H9 (cell line): ENCODE measurements at regions not wholly inside any gene's neighbourhood (a gene's known extent, or its start where the extent isn't known, plus 50 kb on each side); places are given as distances from the start of the nearest gene placed in this dataset.

Source experiments
- DNase-seq: peaks from one replicate; pipeline ENCODE4 v3.0.0-alpha.2; 2017
- H2AFZ ChIP-seq: one replicate; pipeline ENCODE4 v1.6.1; 2013; ENCODE audit warnings: mild to moderate bottlenecking, low read length, control low read depth, moderate library complexity
- H2AK5ac ChIP-seq: 2 replicates; pipeline ENCODE4 v1.6.1; 2013; ENCODE audit warnings: low read length, control low read depth, mixed read lengths; ENCODE audit not compliant: insufficient read length
- H2BK120ac ChIP-seq: one replicate; pipeline ENCODE4 v1.6.1; 2013; ENCODE audit warnings: low read depth, mild to moderate bottlenecking, low read length, control low read depth, inconsistent platforms; ENCODE audit not compliant: poor library complexity, severe bottlenecking
- H2BK12ac ChIP-seq: 2 replicates; pipeline ENCODE4 v1.6.1; 2013; ENCODE audit warnings: low read length, control low read depth, mixed read lengths, low read depth; ENCODE audit not compliant: insufficient read length
- H2BK15ac ChIP-seq: 2 replicates; pipeline ENCODE4 v1.6.1; 2013; ENCODE audit warnings: low read depth, low read length, control low read depth
- H2BK20ac ChIP-seq: one replicate; pipeline ENCODE4 v1.6.1; 2013; ENCODE audit warnings: low read depth, mild to moderate bottlenecking, low read length, control low read depth, inconsistent platforms; ENCODE audit not compliant: poor library complexity, severe bottlenecking
- H2BK5ac ChIP-seq: 2 replicates; pipeline ENCODE4 v1.6.1; 2013; ENCODE audit warnings: low read length, control low read depth, mixed read lengths; ENCODE audit not compliant: insufficient read length
- H3K14ac ChIP-seq: 2 replicates; pipeline ENCODE4 v1.6.1; 2013; ENCODE audit warnings: low read length, control low read depth; ENCODE audit not compliant: insufficient read depth
- H3K18ac ChIP-seq: 2 replicates; pipeline ENCODE4 v1.6.1; 2013; ENCODE audit warnings: low read depth, mild to moderate bottlenecking, mixed read lengths, low read length, control low read depth; ENCODE audit not compliant: insufficient read length
- H3K23ac ChIP-seq: 2 replicates; pipeline ENCODE4 v1.6.1; 2013; ENCODE audit warnings: low read length, control low read depth, mixed read lengths, low read depth; ENCODE audit not compliant: insufficient read length
- H3K23me2 ChIP-seq: 2 replicates; pipeline ENCODE4 v1.6.1; 2013; ENCODE audit warnings: low read depth, mild to moderate bottlenecking, mixed read lengths, low read length, control low read depth; ENCODE audit not compliant: insufficient read length, poor library complexity, severe bottlenecking
- H3K27ac ChIP-seq: 2 replicates; pipeline ENCODE4 v1.5.1; 2013; ENCODE audit warnings: low read length, control low read depth, mixed read lengths, low read depth; ENCODE audit not compliant: insufficient read length
- H3K27me3 ChIP-seq: 2 replicates; pipeline ENCODE4 v1.6.1; 2013; ENCODE audit warnings: low read length, control low read depth, inconsistent platforms; ENCODE audit not compliant: insufficient read depth
- H3K4ac ChIP-seq: 2 replicates; pipeline ENCODE4 v1.6.1; 2013; ENCODE audit warnings: low read depth, mild to moderate bottlenecking, control low read depth, inconsistent platforms, low read length, moderate library complexity
- H3K4me1 ChIP-seq: 2 replicates; pipeline ENCODE4 v1.6.1; 2013; ENCODE audit warnings: low read length, control low read depth, inconsistent platforms; ENCODE audit not compliant: insufficient read depth
- H3K4me2 ChIP-seq: 2 replicates; pipeline ENCODE4 v1.6.1; 2013; ENCODE audit warnings: low read length, control low read depth, mixed read lengths; ENCODE audit not compliant: insufficient read length, insufficient read depth
- H3K56ac ChIP-seq: 2 replicates; pipeline ENCODE4 v1.6.1; 2013; ENCODE audit warnings: low read depth, mild to moderate bottlenecking, mixed read lengths, low read length, control low read depth; ENCODE audit not compliant: insufficient read length
- H3K79me1 ChIP-seq: 2 replicates; pipeline ENCODE4 v1.6.1; 2013; ENCODE audit warnings: low read depth, mild to moderate bottlenecking, moderate library complexity, low read length, control low read depth, inconsistent platforms; ENCODE audit not compliant: insufficient read depth, poor library complexity, severe bottlenecking
- H3K79me2 ChIP-seq: 2 replicates; pipeline ENCODE4 v1.6.1; 2013; ENCODE audit warnings: low read length, control low read depth, inconsistent platforms; ENCODE audit not compliant: insufficient read depth
- H3K9ac ChIP-seq: 2 replicates; pipeline ENCODE4 v1.6.1; 2013; ENCODE audit warnings: low read length, control low read depth, mixed read lengths; ENCODE audit not compliant: insufficient read length; ENCODE audit errors: extremely low read depth
- H3K9me3 ChIP-seq: one replicate; pipeline ENCODE4 v1.6.1; 2013; ENCODE audit warnings: low read depth, low read length, inconsistent platforms; ENCODE audit not compliant: control insufficient read depth
- H3T11ph ChIP-seq: one replicate; pipeline ENCODE4 v1.6.1; 2013; ENCODE audit warnings: mild to moderate bottlenecking, low read length, control low read depth, inconsistent platforms
- H4K20me1 ChIP-seq: one replicate; pipeline ENCODE4 v1.6.1; 2013; ENCODE audit not compliant: control insufficient read depth, insufficient read length, insufficient read depth
- H4K5ac ChIP-seq: 2 replicates; pipeline ENCODE4 v1.6.1; 2013; ENCODE audit warnings: low read depth, mild to moderate bottlenecking, mixed read lengths, low read length, control low read depth; ENCODE audit not compliant: insufficient read length
- H4K8ac ChIP-seq: replicated peaks from 2 replicates; pipeline ENCODE4 v1.6.1; 2013; ENCODE audit warnings: low read length, control low read depth, mixed read lengths, low read depth; ENCODE audit not compliant: insufficient read length
- H4K91ac ChIP-seq: 2 replicates; pipeline ENCODE4 v1.6.1; 2013; ENCODE audit warnings: low read depth, mild to moderate bottlenecking, moderate library complexity, mixed read lengths, low read length, control low read depth; ENCODE audit not compliant: insufficient read length
- H3K27ac Mint-ChIP-seq, 3 experiments: 2 replicates in 2 of 3; 3 replicates in 1 of 3; pipeline ENCODE4 v1.8.0; 2020 to 2021; ENCODE audit warnings: mixed read lengths in 3 of 3, mild to moderate bottlenecking in 1 of 3, moderate library complexity in 1 of 3
- H3K27me3 Mint-ChIP-seq: 2 replicates; pipeline ENCODE4 v1.8.0; 2021; ENCODE audit warnings: low read depth, mild to moderate bottlenecking, moderate library complexity, mixed read lengths
- H3K36me3 Mint-ChIP-seq, 3 experiments: 2 replicates in 2 of 3; 3 replicates in 1 of 3; pipeline ENCODE4 v1.8.0; 2020 to 2021; ENCODE audit warnings: low read depth in 3 of 3, mixed read lengths in 3 of 3; ENCODE audit not compliant: insufficient read depth in 1 of 3
- H3K4me1 Mint-ChIP-seq, 2 experiments: 2 replicates each; pipeline ENCODE4 v1.8.0; 2020; ENCODE audit warnings: mixed read lengths in 2 of 2
- H3K4me3 Mint-ChIP-seq, 2 experiments: 2 replicates in 1 of 2; 3 replicates in 1 of 2; pipeline ENCODE4 v1.8.0; 2020 to 2021; ENCODE audit warnings: mild to moderate bottlenecking in 2 of 2, mixed read lengths in 2 of 2, moderate library complexity in 1 of 2
- H3K9me3 Mint-ChIP-seq, 2 experiments: 2 replicates in 1 of 2; 3 replicates in 1 of 2; pipeline ENCODE4 v1.8.0; 2020; ENCODE audit warnings: mild to moderate bottlenecking in 2 of 2, mixed read lengths in 2 of 2, moderate library complexity in 1 of 2
- WGBS: extraction: QIAGEN DNeasy Blood & Tissue Kit; methylation state at CpG from one replicate; pipeline ENCODE4 v1.1.7; 2013; ENCODE audit warnings: missing lambda C conversion rate, low lambda C conversion rate, mixed read lengths; ENCODE audit not compliant: insufficient read length; ENCODE audit errors: extremely low coverage; 5-methylcytosine and 5-hydroxymethylcytosine counted together
- TF ChIP-seq, protein P1 (sequence below): fragments of 200-600 bp; sonication (generic); conservative IDR thresholded peaks from 3 replicates; pipeline ENCODE4 v1.8.0; 2021; ENCODE audit warnings: antibody characterized with exemption, mild to moderate bottlenecking

DNA sequence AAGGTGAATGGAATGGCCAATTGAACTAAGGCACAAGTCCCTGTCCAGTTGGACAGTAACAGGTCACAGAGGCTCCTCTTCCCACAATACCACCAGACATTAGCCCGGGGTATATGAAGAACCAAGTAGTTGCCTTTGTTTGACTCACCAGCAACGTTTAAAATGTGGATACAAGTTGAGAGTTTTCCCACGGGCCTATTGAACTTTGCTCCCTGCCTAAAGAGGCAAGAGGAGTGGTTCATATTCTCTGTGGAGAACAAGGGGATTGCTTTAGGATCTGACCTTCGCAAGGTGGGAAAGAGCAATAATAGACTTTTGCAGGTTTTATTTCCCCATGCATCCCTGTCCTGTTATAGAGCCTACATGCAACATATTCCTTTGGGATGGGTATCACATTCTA lies 177.2 kb downstream of the POU4F1 start:
- H4K20me1 ChIP-seq, result no peaks in the 10 kb centered on the region
- H2AFZ ChIP-seq, result no peak overlapping the region
- H4K8ac ChIP-seq, result no peak overlapping the region
- H2BK12ac ChIP-seq, result no peak overlapping the region
- H3K27ac ChIP-seq, result no peak overlapping the region
- Mint-ChIP-seq H3K36me3 (no peaks in the 10 kb centered on the region), H3K27me3 (no peaks in the 10 kb centered on the region), H3K27ac (no peak overlapping the region), H3K4me3 (no peak overlapping the region), H3K9me3 (no peaks in the 10 kb centered on the region), H3K4me1 (peaks cover 26 to 45% of the 10 kb centered on the region in 2 experiments)
- no peak overlapping the region for H2BK5ac ChIP-seq
- H2BK15ac ChIP-seq, result no peak overlapping the region
- no peak overlapping the region for H4K5ac ChIP-seq
- no peak overlapping the region for H3K23ac ChIP-seq
- H3K9me3 ChIP-seq, result no peaks in the 10 kb centered on the region
- H2BK20ac ChIP-seq, result no peak overlapping the region
- H3K9ac ChIP-seq, result no peak overlapping the region
- H3T11ph ChIP-seq, result no peak overlapping the region
- TF ChIP-seq, protein P1, sequence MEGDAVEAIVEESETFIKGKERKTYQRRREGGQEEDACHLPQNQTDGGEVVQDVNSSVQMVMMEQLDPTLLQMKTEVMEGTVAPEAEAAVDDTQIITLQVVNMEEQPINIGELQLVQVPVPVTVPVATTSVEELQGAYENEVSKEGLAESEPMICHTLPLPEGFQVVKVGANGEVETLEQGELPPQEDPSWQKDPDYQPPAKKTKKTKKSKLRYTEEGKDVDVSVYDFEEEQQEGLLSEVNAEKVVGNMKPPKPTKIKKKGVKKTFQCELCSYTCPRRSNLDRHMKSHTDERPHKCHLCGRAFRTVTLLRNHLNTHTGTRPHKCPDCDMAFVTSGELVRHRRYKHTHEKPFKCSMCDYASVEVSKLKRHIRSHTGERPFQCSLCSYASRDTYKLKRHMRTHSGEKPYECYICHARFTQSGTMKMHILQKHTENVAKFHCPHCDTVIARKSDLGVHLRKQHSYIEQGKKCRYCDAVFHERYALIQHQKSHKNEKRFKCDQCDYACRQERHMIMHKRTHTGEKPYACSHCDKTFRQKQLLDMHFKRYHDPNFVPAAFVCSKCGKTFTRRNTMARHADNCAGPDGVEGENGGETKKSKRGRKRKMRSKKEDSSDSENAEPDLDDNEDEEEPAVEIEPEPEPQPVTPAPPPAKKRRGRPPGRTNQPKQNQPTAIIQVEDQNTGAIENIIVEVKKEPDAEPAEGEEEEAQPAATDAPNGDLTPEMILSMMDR, result no peak
- H3K18ac ChIP-seq, result no peak overlapping the region
- no peak for DNase-seq
- WGBS, result no CpG with 5 or more reads among the region's 4 CpGs
- no peak overlapping the region for H3K4me2 ChIP-seq
- H4K91ac ChIP-seq, result no peak overlapping the region
- no peaks in the 10 kb centered on the region for H3K79me1 ChIP-seq
- peaks cover 2% of the 10 kb centered on the region; the same call in 1 of the 2 replicates for H3K4me1 ChIP-seq
- no peak overlapping the region for H2AK5ac ChIP-seq
- no peaks in the 10 kb centered on the region for H3K27me3 ChIP-seq
- H3K14ac ChIP-seq, result no peak overlapping the region
- no peaks in the 10 kb centered on the region for H3K23me2 ChIP-seq
- no peak overlapping the region for H3K56ac ChIP-seq
- no peak overlapping the region for H2BK120ac ChIP-seq
- H3K79me2 ChIP-seq, result no peaks in the 10 kb centered on the region
- H3K4ac ChIP-seq, result no peak overlapping the region
